ENCODE measurements at regions not wholly inside any gene's neighbourhood (a gene's known extent, or its start where the extent isn't known, plus 50 kb on each side); places are given as distances from the start of the nearest gene placed in this dataset.
A peak's percentile ranks its signal among the peaks of the same experiment; 100 is the strongest.

DNA sequence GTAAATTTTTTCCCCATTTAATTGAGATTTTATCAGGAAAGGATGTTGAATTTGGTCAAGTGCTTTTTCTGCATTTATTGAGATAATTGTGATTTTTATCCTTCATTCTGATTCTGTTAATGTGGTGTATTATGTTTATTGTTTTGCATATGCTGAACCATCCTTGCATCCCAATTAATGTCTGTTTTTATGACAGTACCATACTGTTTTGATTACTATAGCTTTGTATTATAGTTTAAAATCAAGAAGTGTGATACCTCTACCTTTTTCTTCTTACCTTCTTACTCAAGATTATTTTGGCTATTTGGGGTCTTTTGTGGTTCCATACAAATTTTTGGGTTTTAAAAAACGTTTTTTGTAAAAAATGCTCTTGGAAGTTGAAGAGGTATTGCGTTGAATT is 357.2 kb downstream of the REEP3 start:
- H3K4me3 ChIP-seq (ENCODE audit: low read depth, low read length) = no peak overlapping the region
- no peak for DNase-seq (ENCODE audit: low read depth)
- no peak for TF ChIP-seq CTCF (conservative IDR thresholded peaks at IDR 0.05; ENCODE audit: low read depth, low read length)

DNA sequence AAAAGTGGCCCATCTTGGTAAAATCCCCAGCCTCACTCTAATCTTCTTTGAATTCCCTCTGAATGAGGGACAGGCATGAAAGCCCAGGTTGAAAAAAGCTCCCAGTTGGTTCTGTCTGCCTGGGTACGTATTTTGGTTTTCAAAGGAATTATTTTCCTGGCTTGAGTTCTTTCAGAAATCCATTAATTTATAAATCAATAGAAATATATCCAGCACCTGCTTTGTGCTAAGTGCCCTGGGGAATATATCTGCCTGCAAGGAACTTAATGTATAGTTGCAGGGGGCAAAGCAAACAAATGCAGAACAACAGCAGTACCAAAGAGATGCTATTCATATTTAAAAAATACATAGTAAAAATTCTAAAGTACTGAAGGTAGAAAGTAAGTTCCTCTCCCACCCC is 362.7 kb downstream of the REEP3 start:
- DNase-seq (ENCODE audit: low read depth) = no peak
- H3K4me3 ChIP-seq (ENCODE audit: low read depth, low read length) = no peak overlapping the region
- no peak for TF ChIP-seq CTCF (conservative IDR thresholded peaks at IDR 0.05; ENCODE audit: low read depth, low read length)

DNA sequence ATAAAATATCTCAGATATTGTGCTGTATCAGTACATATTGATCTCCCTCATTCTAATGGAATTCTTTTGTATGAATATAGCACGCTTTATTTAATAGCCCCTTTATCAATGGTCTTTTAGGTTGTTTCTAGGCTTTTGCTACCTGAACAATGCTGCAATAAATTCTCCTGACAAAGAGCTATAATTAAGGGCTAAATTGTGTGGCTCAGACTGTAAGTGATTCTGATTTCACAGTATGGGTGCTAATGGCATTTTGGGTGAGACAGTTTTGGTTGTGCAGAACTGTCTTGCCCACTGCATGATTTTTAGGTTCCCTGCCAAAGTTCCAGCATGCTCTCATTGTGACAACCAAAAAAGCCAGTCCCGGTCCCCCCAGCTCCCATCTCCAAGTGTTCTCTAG is 363.2 kb downstream of the REEP3 start:
- TF ChIP-seq CTCF (conservative IDR thresholded peaks at IDR 0.05; ENCODE audit: low read depth, low read length) = no peak
- DNase-seq (ENCODE audit: low read depth) = no peak
- no peak overlapping the region for H3K4me3 ChIP-seq (ENCODE audit: low read depth, low read length)

- no peak for DNase-seq (ENCODE audit: low read depth)
- no peak overlapping the region for H3K4me3 ChIP-seq (ENCODE audit: low read depth, low read length)
- no peak for TF ChIP-seq CTCF (conservative IDR thresholded peaks at IDR 0.05; ENCODE audit: low read depth, low read length)
These were observed 364.0 kb downstream of the REEP3 start for GRCh38 chr10:63885156-63885555.

DNA sequence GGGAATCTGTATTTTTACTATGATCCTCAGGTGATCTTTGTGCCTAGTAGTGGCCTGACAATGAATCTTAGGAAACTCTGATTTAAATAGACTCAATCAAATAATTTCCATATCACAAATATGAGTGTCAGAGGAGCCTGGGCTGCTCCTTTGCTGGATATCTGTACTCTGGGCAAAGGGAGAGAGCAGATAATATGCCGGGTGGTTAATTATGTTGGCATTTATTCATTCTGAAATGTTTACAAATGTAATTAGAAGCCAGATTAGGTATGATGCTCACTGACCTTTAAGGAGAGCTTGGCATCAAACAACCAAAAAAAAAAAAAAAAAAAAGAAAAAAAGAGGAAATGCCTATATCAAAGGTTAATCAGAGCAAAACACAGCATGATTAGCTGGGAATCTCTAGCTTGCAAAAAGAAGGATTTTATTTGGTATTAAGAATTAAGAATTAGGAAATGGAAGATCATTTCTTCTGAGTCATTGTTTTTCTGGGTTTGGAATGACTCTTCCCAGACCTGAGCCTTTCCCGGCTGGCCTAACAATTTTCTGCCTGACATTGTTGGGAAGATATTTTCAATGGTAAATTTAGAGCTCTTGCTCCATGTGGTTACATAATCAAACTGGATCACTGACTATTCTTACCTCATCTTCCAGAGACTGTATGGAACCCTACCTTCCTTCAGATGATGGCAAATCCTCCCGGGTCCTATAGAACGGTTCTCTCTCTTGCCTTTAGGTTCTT is 365.3 kb downstream of the REEP3 start:
- TF ChIP-seq CTCF (conservative IDR thresholded peaks at IDR 0.05; ENCODE audit: low read depth, low read length) = no peak
- DNase-seq (ENCODE audit: low read depth) = no peak
- no peak overlapping the region for H3K4me3 ChIP-seq (ENCODE audit: low read depth, low read length)

DNA sequence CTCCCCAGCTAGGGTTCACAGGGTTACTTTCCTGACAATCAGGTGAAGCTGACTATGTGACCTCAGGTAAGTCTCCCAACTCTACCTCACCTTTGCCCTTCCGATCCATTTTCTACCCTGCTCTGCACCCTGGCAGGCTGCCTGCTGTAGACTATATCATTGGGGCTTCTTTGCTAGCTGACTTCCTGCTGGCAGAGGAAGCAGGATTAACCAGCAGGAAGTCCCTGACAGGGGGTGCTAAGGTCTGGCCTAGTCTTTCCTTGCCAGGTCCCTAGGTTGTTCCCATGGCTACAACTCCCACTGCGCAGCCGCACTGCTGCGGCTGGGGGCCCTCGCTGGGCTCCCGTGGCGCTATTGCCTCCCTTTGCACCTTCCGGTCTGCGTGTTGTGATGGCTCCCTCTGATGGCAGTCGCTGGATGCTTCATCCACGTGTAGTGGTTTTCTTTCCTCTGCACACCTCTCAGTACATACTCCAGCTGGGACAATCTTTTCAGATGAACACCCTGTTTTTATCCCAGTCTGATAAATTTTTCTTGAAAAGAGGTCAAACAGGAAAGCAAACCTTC is 365.9 kb downstream of the REEP3 start:
- no peak for DNase-seq (ENCODE audit: low read depth)
- TF ChIP-seq CTCF (conservative IDR thresholded peaks at IDR 0.05; ENCODE audit: low read depth, low read length) = peak; percentile 16
- H3K4me3 ChIP-seq (ENCODE audit: low read depth, low read length) = no peak overlapping the region

All from epithelial cell of proximal tubule (primary cell).